ENCODE measurements at regions not wholly inside any gene's neighbourhood (a gene's known extent, or its start where the extent isn't known, plus 50 kb on each side); places are given as distances from the start of the nearest gene placed in this dataset. TPM values are rescaled to one million over a fixed set of nuclear protein-coding genes. Genes with fewer than 3 reads are reported as not detected.
"Not testable (repeated sequence)": the region's sequence is repeated elsewhere in the genome, so short reads cannot be mapped to it uniquely, and the experiment has no call there.

DNA sequence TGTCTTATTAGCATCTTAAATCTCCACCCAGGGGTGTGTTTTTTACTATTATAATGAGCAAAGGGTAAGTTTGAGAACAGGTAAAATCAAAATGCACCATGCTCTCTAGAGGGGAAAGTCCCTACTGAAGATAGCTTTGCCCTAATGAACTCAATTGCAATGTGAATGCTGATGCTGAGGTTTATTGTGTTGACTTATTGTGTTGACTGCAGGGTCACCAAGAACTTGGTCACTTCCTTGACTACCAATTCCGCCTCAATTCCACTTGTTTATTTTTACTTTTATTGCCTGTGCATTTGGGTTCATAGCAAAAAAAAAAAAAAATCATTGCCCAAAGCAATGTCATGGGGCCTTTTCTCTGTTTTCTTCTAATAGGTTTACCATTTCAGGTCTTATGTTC lies 67.7 kb upstream of the SRD5A3 start:
- H3K27ac ChIP-seq, result no peak overlapping the region
- no peaks in the 10 kb centered on the region for H3K27me3 ChIP-seq
- no peaks in the 10 kb centered on the region for H3K4me1 ChIP-seq
- no peaks in the 10 kb centered on the region for H3K36me3 ChIP-seq
- intact Hi-C loops (cut with DNase I), result no loop called here
- H3K4me3 ChIP-seq (replicated peaks in 1 of 3), result no peak overlapping the region
- H3K9me3 ChIP-seq, result no peaks in the 10 kb centered on the region
- no peak for DNase-seq
- no peak for TF ChIP-seq POLR2A (IDR thresholded peaks at IDR 0.05)
- TF ChIP-seq, protein P1, sequence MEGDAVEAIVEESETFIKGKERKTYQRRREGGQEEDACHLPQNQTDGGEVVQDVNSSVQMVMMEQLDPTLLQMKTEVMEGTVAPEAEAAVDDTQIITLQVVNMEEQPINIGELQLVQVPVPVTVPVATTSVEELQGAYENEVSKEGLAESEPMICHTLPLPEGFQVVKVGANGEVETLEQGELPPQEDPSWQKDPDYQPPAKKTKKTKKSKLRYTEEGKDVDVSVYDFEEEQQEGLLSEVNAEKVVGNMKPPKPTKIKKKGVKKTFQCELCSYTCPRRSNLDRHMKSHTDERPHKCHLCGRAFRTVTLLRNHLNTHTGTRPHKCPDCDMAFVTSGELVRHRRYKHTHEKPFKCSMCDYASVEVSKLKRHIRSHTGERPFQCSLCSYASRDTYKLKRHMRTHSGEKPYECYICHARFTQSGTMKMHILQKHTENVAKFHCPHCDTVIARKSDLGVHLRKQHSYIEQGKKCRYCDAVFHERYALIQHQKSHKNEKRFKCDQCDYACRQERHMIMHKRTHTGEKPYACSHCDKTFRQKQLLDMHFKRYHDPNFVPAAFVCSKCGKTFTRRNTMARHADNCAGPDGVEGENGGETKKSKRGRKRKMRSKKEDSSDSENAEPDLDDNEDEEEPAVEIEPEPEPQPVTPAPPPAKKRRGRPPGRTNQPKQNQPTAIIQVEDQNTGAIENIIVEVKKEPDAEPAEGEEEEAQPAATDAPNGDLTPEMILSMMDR (IDR thresholded peaks at IDR 0.05), result no peak
- 77 to 86% methylated on average over 1 of the region's 1 CpG for WGBS, 2 donors

DNA sequence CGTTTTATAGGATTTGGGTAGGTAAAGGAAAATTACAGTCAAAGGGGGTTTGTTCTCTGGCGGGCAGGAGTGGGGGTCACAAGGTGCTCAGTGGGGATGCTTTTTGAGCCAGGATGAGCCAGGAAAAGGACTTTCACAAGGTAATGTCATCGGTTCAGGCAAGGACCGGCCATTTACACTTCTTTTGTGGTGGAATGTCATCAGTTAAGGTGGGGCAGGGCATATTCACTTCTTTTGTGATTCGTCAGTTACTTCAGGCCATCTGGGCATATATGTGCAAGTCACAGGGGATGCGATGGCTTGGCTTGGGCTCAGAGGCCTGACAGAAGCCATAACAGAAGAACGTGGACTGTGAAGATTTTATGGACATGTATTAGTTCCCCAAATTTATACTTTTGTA lies 65.6 kb upstream of the SRD5A3 start:
- H3K36me3 ChIP-seq; H3K27ac ChIP-seq; H3K4me1 ChIP-seq; DNase-seq; intact Hi-C loops (cut with DNase I); H3K9me3 ChIP-seq; H3K4me3 ChIP-seq (replicated peaks in 1 of 3); H3K27me3 ChIP-seq: not testable (repeated sequence)
- WGBS, 2 donors, result 59 to 63% methylated on average over 7 of the region's 7 CpGs

DNA sequence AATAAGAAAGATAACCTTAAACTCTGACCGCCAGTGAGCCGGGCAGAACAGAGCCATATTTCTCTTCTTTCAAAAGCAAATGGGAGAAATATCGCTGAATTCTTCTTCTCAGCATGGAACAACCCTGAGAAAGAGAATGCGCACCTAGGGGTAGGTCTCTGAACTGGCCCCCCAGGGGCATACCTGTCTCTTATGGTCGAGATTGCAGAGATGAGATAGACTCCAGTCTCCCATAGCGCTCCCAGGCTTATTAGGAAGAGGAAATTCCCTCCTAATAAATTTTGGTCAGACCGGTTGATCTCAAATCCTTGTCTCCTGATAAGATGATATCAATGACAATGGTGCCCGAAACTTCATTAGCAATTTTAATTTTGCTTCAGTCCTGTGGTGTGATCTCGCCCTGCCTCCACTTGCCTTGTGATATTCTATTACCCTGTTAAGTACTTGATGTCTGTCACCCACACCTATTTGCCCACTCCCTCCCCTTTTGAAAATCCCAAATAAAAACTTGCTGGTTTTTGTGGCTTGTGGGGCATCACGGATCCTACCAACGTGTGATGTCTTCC lies 64.8 kb upstream of the SRD5A3 start:
- intact Hi-C loops (cut with DNase I); H3K9me3 ChIP-seq; H3K4me1 ChIP-seq; H3K27me3 ChIP-seq; DNase-seq; H3K4me3 ChIP-seq (replicated peaks in 1 of 3); H3K36me3 ChIP-seq; H3K27ac ChIP-seq: not testable (repeated sequence)
- 59 to 63% methylated on average over 11 of the region's 11 CpGs for WGBS, 2 donors

DNA sequence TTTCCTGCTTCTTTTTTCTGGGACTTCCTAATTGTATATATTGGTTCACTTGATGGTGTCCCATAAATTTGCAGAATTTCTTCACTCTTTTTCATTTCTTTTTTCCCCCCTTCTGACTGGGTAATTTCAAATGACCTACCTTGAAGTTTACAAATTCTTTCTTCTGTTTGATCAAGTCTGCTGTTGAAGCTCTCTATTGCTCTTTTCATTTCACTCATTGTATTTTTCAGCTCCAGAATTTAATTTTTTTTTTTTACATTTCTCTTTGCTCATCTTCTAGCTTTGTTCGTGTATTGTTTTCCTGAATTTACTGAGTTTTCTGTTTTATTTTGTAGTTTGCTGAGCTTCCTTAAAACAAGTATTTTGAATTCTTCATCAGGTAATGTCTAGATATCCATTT lies 61.7 kb upstream of the SRD5A3 start:
- Histone ChIP-seq H3K27me3 (no peaks in the 10 kb centered on the region), H3K4me1 (no peaks in the 10 kb centered on the region), H3K4me3 (replicated peaks in 1 of 3) (no peak overlapping the region), H3K36me3 (no peaks in the 10 kb centered on the region), H3K9me3 (no peaks in the 10 kb centered on the region), H3K27ac (no peak overlapping the region)
- TF ChIP-seq, protein P1 (IDR thresholded peaks at IDR 0.05), result no peak
- no peak for TF ChIP-seq POLR2A (IDR thresholded peaks at IDR 0.05)
- 84 to 100% methylated on average over 1 of the region's 1 CpG for WGBS, 2 donors
- DNase-seq, result no peak
- intact Hi-C loops (cut with DNase I), result no loop called here

DNA sequence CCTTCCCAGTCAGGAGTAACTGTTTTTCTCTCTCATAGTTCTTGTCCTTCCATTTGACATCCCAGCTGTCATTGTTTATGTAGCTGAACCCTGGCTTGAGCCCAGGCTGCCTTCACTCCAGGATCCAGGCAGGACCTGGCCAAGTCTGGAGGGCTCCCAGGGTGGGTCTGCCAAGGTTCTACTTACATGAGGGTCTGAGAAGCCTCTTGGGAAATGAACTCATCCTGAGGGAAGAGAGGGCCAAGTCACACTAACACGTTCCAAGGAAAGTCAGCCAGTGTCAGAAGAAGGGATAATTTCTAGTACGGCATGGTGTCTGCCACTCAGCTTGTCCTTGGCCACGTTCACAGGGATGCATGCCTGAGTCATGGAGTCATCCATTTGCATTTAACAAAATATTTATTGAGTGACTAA lies 54.8 kb upstream of the SRD5A3 start:
- no peak for DNase-seq
- Histone ChIP-seq H3K36me3 (no peaks in the 10 kb centered on the region), H3K4me1 (no peaks in the 10 kb centered on the region), H3K27me3 (no peaks in the 10 kb centered on the region), H3K4me3 (replicated peaks in 1 of 3) (no peak overlapping the region), H3K9me3 (no peaks in the 10 kb centered on the region), H3K27ac (no peak overlapping the region)
- WGBS, 2 donors, result 51 to 83% methylated on average over 3 of the region's 3 CpGs
- no peak for TF ChIP-seq POLR2A (IDR thresholded peaks at IDR 0.05)
- TF ChIP-seq, protein P1 (IDR thresholded peaks at IDR 0.05), result no peak
- intact Hi-C loops (cut with DNase I), result no loop called here

DNA sequence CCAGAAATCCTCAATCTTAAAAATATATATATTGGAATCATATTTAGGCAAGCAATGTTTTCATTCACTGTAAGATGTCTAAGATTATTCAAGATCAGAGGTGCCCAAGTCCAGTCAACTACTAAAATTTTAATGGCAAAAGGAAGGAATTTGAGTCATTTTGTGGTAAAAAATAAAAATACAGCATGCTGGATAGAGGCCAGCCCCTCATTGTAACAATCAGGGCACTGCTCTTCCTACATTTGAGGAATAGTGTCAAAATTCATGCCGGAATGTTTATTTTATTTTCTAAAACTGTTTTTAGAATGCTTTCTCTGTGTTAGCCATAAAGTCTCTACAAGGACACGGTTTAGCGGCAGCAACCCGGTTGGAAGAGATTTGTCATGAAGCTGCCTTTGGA lies 49.9 kb upstream of the SRD5A3 start:
- 80 to 84% methylated on average over 4 of the region's 4 CpGs for WGBS, 2 donors
- H3K4me1 ChIP-seq, result no peaks in the 10 kb centered on the region
- no peaks in the 10 kb centered on the region for H3K27me3 ChIP-seq
- H3K4me3 ChIP-seq (replicated peaks in 1 of 3), result no peak overlapping the region
- DNase-seq, result no peak
- no peaks in the 10 kb centered on the region for H3K36me3 ChIP-seq
- intact Hi-C loops (cut with DNase I), result no loop called here
- H3K9me3 ChIP-seq, result no peaks in the 10 kb centered on the region
- TF ChIP-seq POLR2A (IDR thresholded peaks at IDR 0.05), result no peak
- TF ChIP-seq, protein P1 (IDR thresholded peaks at IDR 0.05), result no peak
- H3K27ac ChIP-seq, result no peak overlapping the region

Small RNA genes in the stretch of these regions (small RNA-seq; reads per million reads assigned to genes)
- gene RN7SL822P, result not detected
- not detected for gene RNU6-746P
